GM20431 (cell line): ENCODE measurements at regions not wholly inside any gene's neighbourhood (a gene's known extent, or its start where the extent isn't known, plus 50 kb on each side); places are given as distances from the start of the nearest gene placed in this dataset.

Experiments used
- in situ Hi-C: fragments of 300-500 bp; cut with MseI, MboI; formaldehyde crosslinking; loops from one replicate; pipeline ENCODE4 v1.15.0; 2020; ENCODE audit warnings: low sequenced_read_pairs; ENCODE audit not compliant: unreplicated experiment

- in situ Hi-C loops: loop anchor here (25.0 kb wide), 2 partner anchors 1016 to 1216 kb away; no protein-coding TSS in a partner anchor
Observed at GRCh38 chr5:67246546-67247268, 50.1 kb upstream of the CD180 start.
